HG03025 (cell line): ENCODE measurements at regions not wholly inside any gene's neighbourhood (a gene's known extent, or its start where the extent isn't known, plus 50 kb on each side); places are given as distances from the start of the nearest gene placed in this dataset.

Experiments used
- ATAC-seq: cut with Tn5 transposase; IDR thresholded peaks from one replicate; pipeline ENCODE4 v1.9.1; 2021; ENCODE audit warnings: mild to moderate bottlenecking, moderate library complexity; ENCODE audit not compliant: unreplicated experiment, low FRiP score

DNA sequence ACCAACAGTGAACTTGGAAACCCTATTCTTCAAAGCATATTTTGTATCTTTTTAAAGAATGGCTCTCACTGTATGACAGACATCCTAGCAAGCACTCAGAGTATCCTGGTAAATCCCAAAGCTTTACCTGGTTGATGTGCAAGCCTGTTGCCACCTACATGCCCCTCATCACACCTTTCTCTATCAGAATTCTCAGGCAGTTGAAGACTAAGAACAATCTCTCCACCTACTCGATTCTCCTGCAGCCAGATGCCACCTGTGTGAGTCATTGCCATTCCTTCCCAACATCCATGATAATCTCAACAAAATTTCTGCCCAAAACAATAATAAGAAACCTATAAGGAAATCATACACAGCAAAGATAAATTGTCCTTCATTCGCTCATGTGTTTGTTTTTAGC lies 659.8 kb downstream of the BCL11A start:
- ATAC-seq = no peak

DNA sequence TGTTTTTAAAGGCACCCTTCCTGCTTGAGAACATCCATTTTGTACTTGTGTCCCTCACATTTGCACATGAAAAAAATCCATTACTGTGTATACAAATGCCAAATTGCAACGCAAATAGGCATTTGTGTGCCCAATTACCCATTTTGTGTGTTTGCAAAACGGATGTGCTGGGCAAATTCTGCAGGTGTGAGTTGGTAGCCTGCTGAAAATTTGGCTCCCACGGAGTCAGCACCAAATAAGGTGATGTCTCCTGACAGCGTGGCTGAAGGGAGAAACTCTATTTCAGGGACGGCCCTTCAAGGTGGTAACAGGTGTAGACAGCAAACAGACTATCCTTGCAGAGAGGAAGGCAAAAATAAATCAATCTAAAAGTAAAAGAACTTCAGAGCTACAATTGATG lies 661.1 kb downstream of the BCL11A start:
- no peak for ATAC-seq

DNA sequence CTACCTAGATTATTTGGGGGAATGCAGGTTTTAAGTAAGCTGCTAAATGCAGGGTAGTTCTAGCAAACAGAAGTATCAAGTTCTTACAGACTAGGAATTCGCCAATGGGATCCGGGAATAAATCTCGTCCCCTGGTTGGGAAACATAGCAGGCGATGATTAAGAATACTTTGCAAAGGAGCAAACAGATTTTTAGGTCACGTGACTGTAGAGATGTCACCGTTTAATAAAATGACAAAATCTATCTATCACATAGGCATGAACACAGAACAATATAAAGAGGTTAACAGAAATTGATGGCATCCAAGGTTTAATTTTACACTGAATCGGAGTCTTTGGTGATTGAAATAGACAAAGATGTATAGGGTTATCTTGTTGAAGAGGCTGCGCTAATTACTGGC lies 664.1 kb downstream of the BCL11A start:
- no peak for ATAC-seq

DNA sequence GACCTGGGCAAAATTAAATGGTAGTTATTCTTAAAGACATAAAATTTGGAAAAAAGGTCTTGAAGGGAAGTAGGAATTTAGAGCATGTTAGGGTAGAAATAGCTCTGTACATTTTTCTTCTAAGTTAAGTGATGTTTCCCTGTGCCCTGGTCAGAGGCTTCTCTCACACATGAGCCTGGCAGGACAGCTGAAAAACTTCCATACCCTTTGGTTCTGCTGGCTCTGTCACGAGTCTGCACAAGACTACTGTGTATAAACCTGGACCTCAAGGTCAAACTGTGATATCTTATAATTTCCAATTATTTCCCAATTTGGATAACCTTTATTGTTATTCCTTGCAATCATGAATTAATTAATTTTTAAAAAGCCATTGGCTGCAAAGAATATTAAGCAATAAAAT lies 664.7 kb downstream of the BCL11A start:
- no peak for ATAC-seq

DNA sequence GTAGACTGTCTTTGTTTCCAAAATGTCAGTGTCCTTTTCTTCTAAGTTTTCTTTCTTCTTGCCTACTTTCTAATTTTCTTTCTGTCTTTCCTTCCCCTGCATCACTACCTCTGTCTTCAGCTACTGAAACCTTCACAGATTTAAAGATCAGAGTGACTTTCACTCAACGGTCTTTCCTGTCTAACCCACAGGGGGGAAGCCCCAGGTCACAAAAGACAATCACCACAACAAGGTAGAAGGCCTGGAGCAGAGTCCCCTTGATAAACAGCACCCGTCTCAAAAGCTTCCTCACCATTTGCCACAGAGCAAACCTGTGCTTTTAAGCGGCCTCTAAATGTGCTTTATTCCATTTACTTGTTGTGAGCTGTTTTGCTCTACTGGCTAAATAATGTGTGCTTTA lies 665.4 kb downstream of the BCL11A start:
- ATAC-seq = peak; percentile 85

DNA sequence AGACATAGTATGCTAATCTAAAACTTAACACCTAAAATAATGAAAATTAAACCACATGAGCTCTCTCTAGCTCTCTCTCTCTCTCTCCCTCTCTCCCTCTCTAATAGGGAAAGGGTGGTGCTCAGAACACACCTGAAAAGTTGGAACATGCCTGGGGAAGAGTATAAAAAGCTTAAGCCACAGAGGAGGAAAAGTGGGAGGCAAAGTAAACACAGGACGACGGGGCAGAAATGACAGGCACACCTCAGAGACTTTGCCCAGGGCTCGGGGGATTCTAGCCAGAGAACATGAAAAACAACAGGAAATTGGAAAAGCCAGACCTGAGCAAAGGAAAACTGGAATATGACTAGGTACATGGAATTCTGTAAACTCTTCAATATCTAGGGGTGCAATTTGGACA lies 666.1 kb downstream of the BCL11A start:
- ATAC-seq = no peak

DNA sequence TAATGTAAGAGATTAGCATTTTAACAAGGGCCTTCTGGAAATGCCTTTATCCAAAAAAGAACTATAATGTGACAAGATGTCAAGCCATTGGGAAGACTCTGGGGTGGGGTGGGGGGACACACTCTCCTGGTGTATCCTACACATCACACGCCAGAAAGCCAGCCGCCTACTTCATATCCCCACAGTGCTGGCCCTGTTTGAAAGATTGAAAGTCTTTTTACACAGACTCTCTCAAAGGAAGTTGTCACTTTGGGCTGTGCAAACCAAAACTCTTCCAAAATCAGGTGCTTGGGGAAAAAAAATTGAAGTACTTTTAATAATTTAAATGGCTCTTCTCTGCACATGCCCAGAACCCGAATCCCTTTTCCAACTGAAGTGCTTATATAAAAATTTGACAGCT lies 666.7 kb downstream of the BCL11A start:
- ATAC-seq = no peak

DNA sequence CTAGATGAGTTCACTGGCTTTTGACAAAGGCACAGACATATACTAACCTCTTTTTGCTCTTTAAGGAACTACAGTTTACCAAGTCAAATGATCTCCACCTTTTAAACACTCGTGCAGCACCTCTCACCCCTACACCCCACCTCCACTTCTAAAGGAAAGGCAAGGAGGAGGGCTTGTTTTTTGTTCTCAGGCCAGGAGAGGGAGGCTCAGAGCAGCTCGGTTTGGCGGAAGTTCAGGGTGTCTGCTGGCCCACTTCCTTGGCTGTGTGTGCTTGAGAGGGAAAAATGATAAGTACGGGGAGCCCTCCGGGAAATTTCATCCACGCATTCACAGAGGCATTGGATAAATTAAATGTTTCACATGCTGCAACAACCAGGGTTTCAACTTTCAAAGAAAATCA lies 667.9 kb downstream of the BCL11A start:
- no peak for ATAC-seq

DNA sequence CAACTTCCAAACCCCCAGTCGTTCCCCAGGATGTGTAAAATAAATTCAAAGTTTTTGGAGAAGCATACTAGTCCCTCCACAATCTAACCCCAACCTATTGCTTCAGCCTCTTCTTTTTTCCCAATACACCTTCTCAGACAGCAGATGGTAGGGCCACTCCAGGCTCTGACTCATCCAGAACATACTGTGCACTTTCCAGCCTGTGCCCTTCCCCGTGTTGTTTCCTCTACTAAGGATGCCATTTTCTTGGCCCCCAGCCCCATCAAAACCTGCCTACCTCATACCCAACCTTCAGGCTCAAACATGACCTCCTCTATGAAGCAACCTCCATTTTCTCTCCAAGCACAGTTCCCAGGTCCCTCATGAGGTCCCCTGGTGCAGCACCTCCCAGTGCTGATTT lies 669.3 kb downstream of the BCL11A start:
- no peak for ATAC-seq

DNA sequence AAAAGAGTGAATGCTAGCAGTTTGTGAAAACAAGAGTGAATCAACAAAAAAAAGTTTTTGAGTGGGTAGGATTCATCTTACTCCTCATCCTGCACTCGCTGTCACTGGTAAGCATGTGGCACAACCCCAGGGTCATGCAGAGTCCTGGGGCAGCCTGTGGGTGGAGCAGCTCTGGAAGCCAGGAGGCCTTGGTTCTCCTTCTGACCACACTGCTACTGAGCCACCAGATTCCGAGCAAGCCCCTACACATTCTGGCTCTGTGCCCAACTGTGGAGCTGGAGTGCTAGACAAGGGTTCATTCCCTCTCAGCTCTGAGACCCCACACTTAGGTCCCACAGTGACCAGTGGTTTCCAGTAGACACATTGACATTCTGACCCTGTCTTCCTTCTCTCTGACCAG lies 670.6 kb downstream of the BCL11A start:
- ATAC-seq = no peak

DNA sequence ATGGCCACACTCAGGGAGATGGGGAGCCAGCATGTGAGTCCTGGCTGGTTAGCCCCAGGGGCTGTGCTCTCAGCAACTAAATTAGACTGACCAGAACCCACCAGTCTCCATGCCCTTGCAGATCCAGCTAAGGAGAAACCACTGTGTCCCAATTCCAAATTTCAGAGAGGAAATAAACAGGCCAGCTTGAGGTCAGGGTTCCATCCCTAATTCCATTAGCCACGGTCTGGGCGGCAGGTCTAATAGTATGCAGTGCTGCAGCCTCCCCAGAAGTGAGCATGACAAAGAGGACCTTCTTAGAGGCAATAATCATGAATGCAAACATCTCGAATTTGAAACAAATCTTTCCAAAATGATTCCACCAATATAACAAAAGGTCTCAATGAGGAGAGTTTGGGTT lies 671.2 kb downstream of the BCL11A start:
- ATAC-seq = no peak

DNA sequence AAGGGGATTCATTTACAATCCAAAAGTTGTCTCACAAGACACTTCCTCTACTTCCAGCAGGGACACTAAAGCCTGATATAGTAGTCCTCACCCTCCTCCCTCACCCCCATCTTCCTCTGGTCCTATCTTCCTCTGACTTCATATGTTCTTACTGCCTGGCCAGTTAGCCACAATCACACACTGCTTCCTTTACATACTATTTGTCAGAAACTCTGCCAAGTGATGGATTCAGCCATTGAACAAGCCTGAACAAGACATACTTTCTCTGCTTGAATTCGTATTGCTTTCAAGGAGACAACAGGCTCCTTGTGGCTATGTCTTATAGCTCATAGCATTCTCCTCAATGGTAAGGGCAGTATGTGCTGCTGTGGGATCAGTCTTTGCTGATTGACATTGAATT lies 672.2 kb downstream of the BCL11A start:
- no peak for ATAC-seq

DNA sequence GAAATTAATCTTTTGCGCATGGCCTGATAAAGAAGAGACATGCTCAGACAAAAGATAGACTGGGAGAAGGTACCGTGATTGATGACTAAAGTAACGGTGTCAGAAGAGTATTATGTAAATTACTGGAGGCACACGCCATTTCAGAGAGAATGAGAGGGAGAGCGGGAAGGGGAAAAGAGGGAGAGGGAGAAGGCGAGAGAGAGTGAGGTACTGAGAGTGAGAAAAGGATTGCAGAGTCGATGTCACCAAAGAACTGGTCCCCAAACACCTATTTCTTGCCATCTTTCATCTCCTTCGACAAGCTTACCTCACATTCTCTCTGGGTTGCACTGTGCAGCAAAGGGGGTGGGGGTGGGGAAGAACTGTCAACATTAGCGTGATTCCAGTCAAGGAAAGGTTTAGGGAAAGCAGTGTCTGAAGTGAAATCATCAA lies 673.7 kb downstream of the BCL11A start:
- no peak for ATAC-seq

DNA sequence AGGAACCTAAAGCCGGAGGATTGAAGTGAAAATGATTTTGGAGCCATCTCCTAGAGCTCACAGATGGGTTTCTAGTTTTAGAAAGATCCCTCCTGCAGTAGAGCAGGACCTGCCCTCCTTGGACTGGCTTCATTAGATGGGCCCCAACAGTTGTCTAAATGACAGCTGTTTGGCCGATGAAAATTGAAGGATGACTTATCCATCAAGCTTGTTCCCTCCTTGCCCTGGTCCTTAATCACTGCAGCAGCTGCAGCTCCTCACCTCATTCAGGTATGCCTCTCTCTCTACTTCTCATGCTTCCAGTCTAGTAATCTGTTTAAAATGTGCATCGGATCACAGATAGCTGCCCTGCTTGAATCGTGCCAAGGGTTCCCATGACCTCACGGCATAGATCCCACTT lies 677.6 kb downstream of the BCL11A start:
- no peak for ATAC-seq

DNA sequence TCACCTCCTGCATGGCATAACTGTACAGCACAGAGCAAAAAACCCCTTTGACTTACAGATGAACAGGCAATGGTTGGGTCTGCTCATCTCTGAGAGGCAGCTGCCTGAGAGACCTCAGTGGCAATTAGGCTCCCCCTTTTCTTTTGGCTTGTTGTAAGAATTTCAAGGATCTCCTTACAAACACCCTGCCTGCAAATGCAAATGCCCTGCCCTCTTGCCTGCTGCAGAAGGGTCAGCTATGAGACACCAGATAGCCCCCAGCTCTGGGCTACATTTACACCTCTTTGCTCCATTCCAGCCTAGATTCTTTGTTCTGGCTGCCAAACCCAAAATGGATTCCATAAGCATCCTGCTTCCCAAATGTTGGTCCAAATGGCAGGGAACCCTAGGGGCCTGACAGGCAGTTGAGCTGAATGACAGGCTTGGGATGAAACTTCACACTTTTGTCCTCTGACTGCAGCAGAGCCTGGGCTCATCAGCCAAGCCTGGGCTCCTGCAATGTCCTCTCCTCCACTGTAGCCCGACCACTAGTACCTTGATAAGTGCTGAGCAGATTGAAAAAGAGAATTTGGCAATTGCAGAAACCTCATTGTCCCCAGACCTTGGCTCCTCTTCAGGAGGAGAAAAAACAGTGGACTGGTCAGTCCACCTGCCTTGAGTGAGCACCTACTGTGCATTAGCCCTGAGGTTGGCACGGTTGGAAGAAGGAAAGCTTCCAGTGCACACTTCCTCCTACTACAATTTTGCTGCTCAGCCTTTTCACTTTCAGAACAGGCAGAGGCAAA lies 678.3 kb downstream of the BCL11A start:
- ATAC-seq = no peak

DNA sequence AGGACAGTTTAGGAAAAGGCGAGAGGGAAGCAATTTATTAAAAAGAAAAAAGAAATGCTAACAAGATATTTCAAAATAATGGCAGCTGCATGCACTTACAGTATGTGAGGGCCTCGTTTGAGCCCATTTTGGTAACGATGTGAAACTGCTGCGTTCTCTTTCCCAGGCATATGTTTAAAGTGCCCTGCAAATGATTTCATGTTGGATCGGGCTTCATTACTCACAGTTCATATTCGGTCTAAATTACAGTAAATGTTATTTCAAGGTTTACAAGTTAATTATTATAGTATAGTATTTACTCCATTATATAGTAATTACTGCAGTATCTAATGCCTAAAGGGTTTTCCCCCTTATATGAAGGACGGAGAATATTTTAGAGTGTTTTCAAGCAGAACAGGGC lies 679.1 kb downstream of the BCL11A start:
- ATAC-seq = no peak

DNA sequence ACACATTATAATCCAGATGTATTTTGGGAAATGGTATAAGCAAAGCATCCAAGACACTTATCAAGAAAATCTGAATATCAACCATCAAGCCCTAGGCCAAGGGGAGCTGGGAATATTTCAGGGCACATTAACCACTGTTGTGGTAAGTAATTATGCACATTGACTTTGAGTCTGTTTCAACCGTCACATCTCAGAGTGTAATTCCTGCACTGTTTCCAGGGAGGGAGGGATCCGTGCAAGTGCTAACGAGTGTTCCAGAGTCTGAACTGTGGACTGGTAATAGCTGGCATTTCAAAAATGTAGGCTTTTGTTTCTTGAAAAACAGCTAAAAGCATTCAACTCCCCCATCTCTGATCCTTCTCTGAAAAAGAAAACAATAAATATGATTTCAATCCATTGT lies 681.6 kb downstream of the BCL11A start:
- no peak for ATAC-seq

DNA sequence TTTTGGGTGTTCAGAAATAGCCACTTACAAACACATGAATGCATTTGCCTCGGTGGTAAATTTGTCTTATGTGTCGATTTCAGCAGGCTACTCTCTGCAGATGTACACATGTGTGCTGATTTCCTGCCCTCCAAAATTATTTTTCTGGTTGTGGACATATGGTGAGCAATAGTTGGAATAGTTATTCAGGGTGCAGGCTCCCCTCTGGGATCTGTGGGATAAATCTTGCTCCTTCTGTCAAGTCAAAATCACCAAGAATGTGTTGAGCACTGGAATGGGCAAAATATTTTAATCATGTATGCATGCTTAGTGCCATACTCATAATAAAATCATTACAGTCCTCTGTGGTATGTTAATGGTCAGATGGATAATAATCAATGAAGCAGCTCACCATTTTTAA lies 684.5 kb downstream of the BCL11A start:
- no peak for ATAC-seq

DNA sequence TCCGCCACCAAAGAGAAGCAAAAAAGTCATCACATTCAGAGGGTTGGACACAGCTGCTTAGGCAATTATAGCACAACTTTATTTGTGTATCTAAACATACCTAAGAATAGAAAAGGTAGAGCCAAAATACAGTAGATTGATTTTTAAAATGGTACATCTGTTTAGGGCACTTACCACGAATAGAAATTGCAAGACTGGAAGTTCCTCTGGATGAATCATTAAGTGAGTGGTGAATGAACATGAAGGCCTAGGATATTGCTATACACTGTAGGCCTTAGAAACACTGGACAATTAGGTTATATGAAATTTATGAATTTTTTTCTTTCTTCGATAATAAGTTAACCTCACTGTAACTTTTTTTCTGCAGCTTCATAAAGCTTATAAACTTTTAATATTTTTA lies 687.0 kb downstream of the BCL11A start:
- ATAC-seq = no peak

DNA sequence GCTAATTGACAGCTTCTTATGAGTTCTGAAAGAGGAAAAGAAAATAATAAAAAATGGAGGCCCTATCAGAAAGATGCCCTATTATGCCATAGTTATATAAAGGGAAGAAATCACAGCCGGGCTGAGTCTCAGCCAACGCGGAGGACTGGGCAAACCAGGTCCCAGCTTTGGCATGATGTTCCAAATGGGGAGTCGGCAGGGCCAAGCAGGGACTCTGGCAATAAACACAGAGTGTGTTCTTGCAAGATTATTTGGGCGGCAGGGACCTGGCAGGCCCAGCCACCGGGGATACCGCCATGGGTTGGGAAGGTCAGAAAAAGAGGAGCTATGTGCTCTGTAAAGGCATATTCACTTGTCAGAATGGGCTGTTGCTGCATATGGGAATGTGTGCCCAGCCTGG lies 694.9 kb downstream of the BCL11A start:
- no peak for ATAC-seq

DNA sequence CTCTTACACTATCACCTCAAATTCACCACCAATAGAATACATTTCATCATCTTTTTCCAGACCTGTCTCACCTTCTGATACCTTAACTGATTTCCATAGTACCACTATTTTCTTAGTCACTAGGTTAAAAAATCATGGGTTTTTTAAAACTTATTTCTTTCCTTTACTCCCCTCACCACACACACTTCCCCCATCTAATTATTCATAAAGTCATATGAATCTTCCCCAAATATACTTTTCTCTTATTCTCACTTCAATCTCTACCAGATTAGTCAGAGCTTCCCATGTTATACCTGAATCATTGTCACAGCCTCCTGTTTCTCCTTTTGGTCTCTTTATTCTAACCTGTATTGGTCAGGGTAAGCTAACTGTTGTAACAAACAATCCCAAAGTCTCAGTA lies 696.3 kb downstream of the BCL11A start:
- ATAC-seq = no peak

DNA sequence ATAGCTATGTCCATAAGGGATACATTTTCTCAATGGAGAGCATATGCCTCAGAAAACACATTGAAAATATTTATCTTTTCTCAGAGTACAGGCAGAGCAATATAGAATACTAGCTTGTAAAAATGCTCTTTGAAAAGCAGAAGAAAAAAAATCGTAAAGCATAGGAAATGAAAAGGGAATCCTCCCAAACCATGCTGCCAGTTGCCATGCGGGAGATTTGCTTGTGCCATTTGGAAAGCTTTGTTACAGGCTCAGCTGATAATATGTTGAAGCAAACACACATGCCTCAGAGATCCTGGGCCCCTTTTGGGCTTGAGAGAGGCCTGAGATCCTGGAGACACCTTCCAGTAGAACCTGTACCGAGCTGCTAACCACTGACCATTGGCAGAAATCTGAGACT lies 697.1 kb downstream of the BCL11A start:
- ATAC-seq = no peak

DNA sequence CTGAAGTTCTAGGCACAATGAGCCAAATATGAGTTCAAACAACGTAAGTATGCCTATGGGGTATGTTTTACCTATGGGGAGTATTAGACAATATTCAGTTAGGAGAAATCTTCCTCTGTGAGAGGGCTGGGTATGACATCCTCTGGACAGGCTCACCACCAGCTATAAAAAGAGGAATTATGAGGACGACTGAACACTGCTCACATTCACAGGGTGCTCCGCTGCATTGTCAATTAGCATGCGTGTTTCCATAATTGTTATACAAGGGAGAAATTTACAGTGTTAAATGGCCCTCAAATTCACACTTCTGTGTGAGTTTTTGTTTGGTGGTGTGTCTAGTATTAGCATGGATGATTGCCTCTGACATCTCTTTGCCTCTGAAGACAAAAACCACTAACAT lies 700.4 kb downstream of the BCL11A start:
- ATAC-seq = no peak
